Left colon (tissue), 2 donors: ENCODE measurements at regions not wholly inside any gene's neighbourhood (a gene's known extent, or its start where the extent isn't known, plus 50 kb on each side); places are given as distances from the start of the nearest gene placed in this dataset.

Experiments used
- ATAC-seq: fragments of 200-7000 bp; cut with Tn5 transposase; one replicate; pipeline ENCODE4 v1.9.1; 2020; ENCODE audit warnings: mild to moderate bottlenecking, moderate library complexity
- DNase-seq, 2 donors: peaks; one replicate each; pipeline ENCODE4 v3.0.0-alpha.2; 2020
- intact Hi-C, 2 donors: fragments of 100-400 bp; cut with DNase I in 1 of 2; cut with micrococcal nuclease in 1 of 2; formaldehyde crosslinking; loops; one replicate each; pipeline versions ENCODE4 v1.11.2 to v1.14.0; 2022; cut with DNase I, micrococcal nuclease
- donor health status: DM: no; HTN: no; CAD: no.
- donor health status: DM: yes; HTN: yes; CAD: no.

- ATAC-seq (no peak), DNase-seq (no peak)
- intact Hi-C loops = no loop called here
These were observed 377.8 kb downstream of the SFMBT2 start for GRCh38 chr10:7033031-7033430.

GRCh38 chr10:7030134-7030855, 380.5 kb downstream of the SFMBT2 start:
- intact Hi-C loops = no loop called here
- DNase-seq (no peak), ATAC-seq (no peak)

GRCh38 chr10:7029672-7030071, 381.2 kb downstream of the SFMBT2 start:
- DNase-seq = no peak
- ATAC-seq = no peak
- intact Hi-C loops = no loop called here

GRCh38 chr10:7028809-7029166, 382.0 kb downstream of the SFMBT2 start:
- ATAC-seq (no peak), DNase-seq (no peak)
- intact Hi-C loops = no loop called here

- ATAC-seq = no peak
- DNase-seq = no peak
- intact Hi-C loops = no loop called here
These were observed 382.7 kb downstream of the SFMBT2 start for GRCh38 chr10:7027913-7028808.

- ATAC-seq (no peak), DNase-seq (no peak)
- intact Hi-C loops = no loop called here
These were observed 383.5 kb downstream of the SFMBT2 start for GRCh38 chr10:7027237-7027912.

- ATAC-seq = no peak
- intact Hi-C loops = no loop called here
- no peak for DNase-seq
These were observed 384.0 kb downstream of the SFMBT2 start for GRCh38 chr10:7026818-7027217.

- DNase-seq = no peak
- ATAC-seq = no peak
- intact Hi-C loops = no loop called here
These were observed 385.5 kb downstream of the SFMBT2 start for GRCh38 chr10:7025296-7025695.

- intact Hi-C loops = no loop called here
- DNase-seq (no peak), ATAC-seq (no peak)
These were observed 395.4 kb downstream of the SFMBT2 start for GRCh38 chr10:7015457-7015856.

GRCh38 chr10:7014721-7015120, 396.1 kb downstream of the SFMBT2 start:
- DNase-seq = no peak
- ATAC-seq = no peak
- intact Hi-C loops = no loop called here

GRCh38 chr10:7011994-7012393, 398.8 kb downstream of the SFMBT2 start:
- intact Hi-C loops = no loop called here

GRCh38 chr10:7008645-7009044, 402.2 kb downstream of the SFMBT2 start:
- ATAC-seq (no peak), DNase-seq (no peak)
- intact Hi-C loops = no loop called here

More at GRCh38 chr10:7011994-7012393, 398.8 kb downstream of the SFMBT2 start:
- DNase-seq (no peak), ATAC-seq (no peak)

GRCh38 chr10:7007600-7008190, 403.1 kb downstream of the SFMBT2 start:
- intact Hi-C loops = no loop called here
- DNase-seq (no peak), ATAC-seq (no peak)

- no peak for DNase-seq
- intact Hi-C loops = no loop called here
- no peak for ATAC-seq
These were observed 404.3 kb downstream of the SFMBT2 start for GRCh38 chr10:7006566-7006965.

- DNase-seq (no peak), ATAC-seq (no peak)
- intact Hi-C loops = no loop called here
These were observed 406.9 kb downstream of the SFMBT2 start for GRCh38 chr10:7003831-7004395.

- ATAC-seq = no peak
- DNase-seq = no peak
- intact Hi-C loops = no loop called here
These were observed 410.8 kb downstream of the SFMBT2 start for GRCh38 chr10:7000061-7000460.

- no peak for DNase-seq
- intact Hi-C loops = no loop called here
These were observed 411.5 kb downstream of the SFMBT2 start for GRCh38 chr10:6999232-6999925.

GRCh38 chr10:6997509-6997908, 413.3 kb downstream of the SFMBT2 start:
- intact Hi-C loops = no loop called here
- ATAC-seq (no peak), DNase-seq (no peak)

More at GRCh38 chr10:6999232-6999925, 411.5 kb downstream of the SFMBT2 start:
- no peak for ATAC-seq

- intact Hi-C loops = no loop called here
- no peak for DNase-seq
- ATAC-seq = no peak
These were observed 414.4 kb downstream of the SFMBT2 start for GRCh38 chr10:6996431-6996830.
